HG03521 (cell line): ENCODE measurements at regions not wholly inside any gene's neighbourhood (a gene's known extent, or its start where the extent isn't known, plus 50 kb on each side); places are given as distances from the start of the nearest gene placed in this dataset.

Experiments
- ATAC-seq: cut with Tn5 transposase; IDR thresholded peaks from one replicate; pipeline ENCODE4 v1.9.1; 2021; ENCODE audit warnings: mild to moderate bottlenecking, moderate library complexity; ENCODE audit not compliant: unreplicated experiment

- no peak for ATAC-seq
Observed at GRCh38 chr6:14361297-14361696, 243.7 kb downstream of the CD83 start.

- no peak for ATAC-seq
Observed at GRCh38 chr6:14361956-14362587, 244.5 kb downstream of the CD83 start.

- no peak for ATAC-seq
Observed at GRCh38 chr6:14364370-14364769, 246.8 kb downstream of the CD83 start.

- no peak for ATAC-seq
Observed at GRCh38 chr6:14365393-14365792, 247.8 kb downstream of the CD83 start.

GRCh38 chr6:14366315-14366714, 248.7 kb downstream of the CD83 start:
- ATAC-seq: no peak

GRCh38 chr6:14366872-14367271, 249.3 kb downstream of the CD83 start:
- ATAC-seq: no peak

GRCh38 chr6:14367296-14367695, 249.7 kb downstream of the CD83 start:
- ATAC-seq: no peak

- ATAC-seq: no peak
Observed at GRCh38 chr6:14369717-14370116, 252.1 kb downstream of the CD83 start.

GRCh38 chr6:14371530-14371929, 254.0 kb downstream of the CD83 start:
- ATAC-seq: no peak

- ATAC-seq: no peak
Observed at GRCh38 chr6:14372734-14373489, 255.3 kb downstream of the CD83 start.

- no peak for ATAC-seq
Observed at GRCh38 chr6:14373648-14374437, 256.3 kb downstream of the CD83 start.

GRCh38 chr6:14375930-14376329, 258.4 kb downstream of the CD83 start:
- no peak for ATAC-seq

GRCh38 chr6:14379568-14379967, 262.0 kb downstream of the CD83 start:
- no peak for ATAC-seq

- no peak for ATAC-seq
Observed at GRCh38 chr6:14380086-14380820, 262.7 kb downstream of the CD83 start.

- ATAC-seq: no peak
Observed at GRCh38 chr6:14380901-14381828, 263.6 kb downstream of the CD83 start.

GRCh38 chr6:14381829-14382677, 264.5 kb downstream of the CD83 start:
- no peak for ATAC-seq

GRCh38 chr6:14382678-14383236, 265.2 kb downstream of the CD83 start:
- no peak for ATAC-seq

- no peak for ATAC-seq
Observed at GRCh38 chr6:14383393-14384174, 266.0 kb downstream of the CD83 start.
